ENCODE measurements at regions not wholly inside any gene's neighbourhood (a gene's known extent, or its start where the extent isn't known, plus 50 kb on each side); places are given as distances from the start of the nearest gene placed in this dataset.

DNA sequence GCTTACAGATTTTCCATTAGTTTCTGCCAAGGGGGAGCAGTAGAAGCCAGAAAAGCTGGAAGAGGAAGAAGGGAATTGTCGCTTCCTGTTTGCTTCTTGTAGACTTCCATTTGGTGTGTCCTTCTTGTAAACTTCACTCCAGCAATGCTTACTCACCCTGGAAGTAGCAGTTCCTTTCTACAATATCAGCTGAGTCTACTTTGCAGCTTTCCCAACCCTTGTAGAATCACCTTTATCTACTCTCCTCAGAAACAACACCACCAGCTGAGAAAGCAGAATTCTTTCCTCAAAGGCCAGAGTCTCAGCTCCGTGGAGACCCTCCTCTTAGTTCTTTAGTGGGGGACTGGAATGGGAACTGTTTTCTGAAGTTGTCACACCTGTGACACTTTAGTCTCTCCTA is 1136.7 kb upstream of the TMPRSS15 start:
- TF ChIP-seq POLR2AphosphoS5 (IDR thresholded peaks at IDR 0.05) (no peak), POLR2A (IDR thresholded peaks at IDR 0.05) (no peak)
